ENCODE measurements at regions not wholly inside any gene's neighbourhood (a gene's known extent, or its start where the extent isn't known, plus 50 kb on each side); places are given as distances from the start of the nearest gene placed in this dataset.

GRCh38 chr4:33031328-33031727, 2311.2 kb downstream of the PCDH7 start:
- no peak overlapping the region for H2BK12ac ChIP-seq (ENCODE audit: insufficient read length, low read depth, low read length)
- H3K14ac ChIP-seq (ENCODE audit: insufficient read depth, low read length): no peak overlapping the region
- H4K91ac ChIP-seq (ENCODE audit: insufficient read length, low read depth, low read length): no peak overlapping the region
- no peak overlapping the region for H3K4ac ChIP-seq (ENCODE audit: low read depth, low read length)
- H2BK15ac ChIP-seq (ENCODE audit: low read depth, low read length): no peak overlapping the region
- H3K23me2 ChIP-seq (ENCODE audit: insufficient read length, low read depth, low read length, poor library complexity, severe bottlenecking): no peaks in the 10 kb centered on the region
- no peaks in the 10 kb centered on the region for H4K20me1 ChIP-seq (ENCODE audit: control insufficient read depth, insufficient read depth, insufficient read length)
- H3K79me1 ChIP-seq (ENCODE audit: insufficient read depth, low read depth, low read length, poor library complexity, severe bottlenecking): no peaks in the 10 kb centered on the region
- Mint-ChIP-seq H3K4me3 (no peak overlapping the region), H3K27me3 (ENCODE audit: low read depth) (no peaks in the 10 kb centered on the region), H3K4me1 (peaks cover 3 to 4% of the 10 kb centered on the region in 2 experiments; a peak in 3 of 4 replicates), H3K36me3 (ENCODE audit: insufficient read depth in 1 of 3, low read depth in 3 of 3) (no peaks in the 10 kb centered on the region), H3K27ac (no peak overlapping the region), H3K9me3 (no peaks in the 10 kb centered on the region)
- H4K5ac ChIP-seq (ENCODE audit: insufficient read length, low read depth, low read length): no peak overlapping the region
- H2BK120ac ChIP-seq (ENCODE audit: low read depth, low read length, poor library complexity, severe bottlenecking): no peak overlapping the region
- H3T11ph ChIP-seq (ENCODE audit: low read length): no peak overlapping the region
- H2AFZ ChIP-seq (ENCODE audit: low read length): no peak overlapping the region
- TF ChIP-seq, protein P1, sequence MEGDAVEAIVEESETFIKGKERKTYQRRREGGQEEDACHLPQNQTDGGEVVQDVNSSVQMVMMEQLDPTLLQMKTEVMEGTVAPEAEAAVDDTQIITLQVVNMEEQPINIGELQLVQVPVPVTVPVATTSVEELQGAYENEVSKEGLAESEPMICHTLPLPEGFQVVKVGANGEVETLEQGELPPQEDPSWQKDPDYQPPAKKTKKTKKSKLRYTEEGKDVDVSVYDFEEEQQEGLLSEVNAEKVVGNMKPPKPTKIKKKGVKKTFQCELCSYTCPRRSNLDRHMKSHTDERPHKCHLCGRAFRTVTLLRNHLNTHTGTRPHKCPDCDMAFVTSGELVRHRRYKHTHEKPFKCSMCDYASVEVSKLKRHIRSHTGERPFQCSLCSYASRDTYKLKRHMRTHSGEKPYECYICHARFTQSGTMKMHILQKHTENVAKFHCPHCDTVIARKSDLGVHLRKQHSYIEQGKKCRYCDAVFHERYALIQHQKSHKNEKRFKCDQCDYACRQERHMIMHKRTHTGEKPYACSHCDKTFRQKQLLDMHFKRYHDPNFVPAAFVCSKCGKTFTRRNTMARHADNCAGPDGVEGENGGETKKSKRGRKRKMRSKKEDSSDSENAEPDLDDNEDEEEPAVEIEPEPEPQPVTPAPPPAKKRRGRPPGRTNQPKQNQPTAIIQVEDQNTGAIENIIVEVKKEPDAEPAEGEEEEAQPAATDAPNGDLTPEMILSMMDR (conservative IDR thresholded peaks at IDR 0.05): no peak
- no peak for DNase-seq
- H3K9ac ChIP-seq (ENCODE audit: extremely low read depth, insufficient read length, low read length): no peak overlapping the region
- H3K18ac ChIP-seq (ENCODE audit: insufficient read length, low read depth, low read length): no peak overlapping the region
- H3K56ac ChIP-seq (ENCODE audit: insufficient read length, low read depth, low read length): no peak overlapping the region
- H2AK5ac ChIP-seq (ENCODE audit: insufficient read length, low read length): no peak overlapping the region
- no peak overlapping the region for H3K27ac ChIP-seq (ENCODE audit: insufficient read length, low read depth, low read length)
- H3K4me2 ChIP-seq (ENCODE audit: insufficient read depth, insufficient read length, low read length): no peak overlapping the region
- no peak overlapping the region for H4K8ac ChIP-seq (replicated peaks; ENCODE audit: insufficient read length, low read depth, low read length)
- H3K4me1 ChIP-seq (ENCODE audit: insufficient read depth, low read length): no peaks in the 10 kb centered on the region
- no peak overlapping the region for H2BK20ac ChIP-seq (ENCODE audit: low read depth, low read length, poor library complexity, severe bottlenecking)
- no peaks in the 10 kb centered on the region for H3K79me2 ChIP-seq (ENCODE audit: insufficient read depth, low read length)
- H3K9me3 ChIP-seq (ENCODE audit: control insufficient read depth, low read depth, low read length): no peaks in the 10 kb centered on the region
- H3K27me3 ChIP-seq (ENCODE audit: insufficient read depth, low read length): no peaks in the 10 kb centered on the region
- H2BK5ac ChIP-seq (ENCODE audit: insufficient read length, low read length): no peak overlapping the region
- H3K23ac ChIP-seq (ENCODE audit: insufficient read length, low read depth, low read length): no peak overlapping the region

All from H9 (cell line).